ENCODE measurements at regions not wholly inside any gene's neighbourhood (a gene's known extent, or its start where the extent isn't known, plus 50 kb on each side); places are given as distances from the start of the nearest gene placed in this dataset.

- DNase-seq = no peak
Measured at GRCh38 chr10:54940418-54940817, 139.4 kb upstream of the PCDH15 start.

- no peak for DNase-seq
Measured at GRCh38 chr10:54914049-54914448, 113.0 kb upstream of the PCDH15 start.

GRCh38 chr10:54909165-54909564 is 108.1 kb upstream of the PCDH15 start:
- no peak for DNase-seq

GRCh38 chr10:54908019-54908418 is 107.0 kb upstream of the PCDH15 start:
- no peak for DNase-seq

- no peak for DNase-seq
Measured at GRCh38 chr10:54906940-54907339, 105.9 kb upstream of the PCDH15 start.

GRCh38 chr10:54905578-54906192 is 104.7 kb upstream of the PCDH15 start:
- DNase-seq = no peak

- no peak for DNase-seq
Measured at GRCh38 chr10:54904833-54905232, 103.8 kb upstream of the PCDH15 start.

GRCh38 chr10:54903745-54904144 is 102.7 kb upstream of the PCDH15 start:
- DNase-seq = no peak

- no peak for DNase-seq
Measured at GRCh38 chr10:54900584-54900983, 99.6 kb upstream of the PCDH15 start.

GRCh38 chr10:54880996-54881395 is 80.0 kb upstream of the PCDH15 start:
- no peak for DNase-seq

GRCh38 chr10:54869022-54869421 is 68.0 kb upstream of the PCDH15 start:
- no peak for DNase-seq

GRCh38 chr10:54866666-54867065 is 65.6 kb upstream of the PCDH15 start:
- DNase-seq = no peak

- no peak for DNase-seq
Measured at GRCh38 chr10:54854843-54855242, 53.8 kb upstream of the PCDH15 start.

GRCh38 chr10:54854389-54854788 is 53.4 kb upstream of the PCDH15 start:
- no peak for DNase-seq

- DNase-seq = no peak
Measured at GRCh38 chr10:54853883-54854282, 52.9 kb upstream of the PCDH15 start.
